SU-DHL-6 (cell line): ENCODE measurements at regions not wholly inside any gene's neighbourhood (a gene's known extent, or its start where the extent isn't known, plus 50 kb on each side); places are given as distances from the start of the nearest gene placed in this dataset.
A peak's percentile ranks its signal among the peaks of the same experiment; 100 is the strongest.

Source experiments
- H2AFZ ChIP-seq: fragments of 200-600 bp; sonication (generic); 2 replicates; pipeline ENCODE4 v1.6.1; 2014; ENCODE audit warnings: low read depth, mild to moderate bottlenecking, moderate library complexity, mixed read lengths, antibody characterized with exemption, low read length; ENCODE audit not compliant: severe bottlenecking
- H3F3A ChIP-seq: fragments of 200-600 bp; shearing (Covaris generic); 2 replicates; pipeline ENCODE4 v1.6.0; 2016; ENCODE audit warnings: antibody characterized with exemption, mild to moderate bottlenecking; ENCODE audit not compliant: insufficient read depth
- H3K27ac ChIP-seq: fragments of 200-600 bp; sonication (generic); 2 replicates; pipeline ENCODE4 v1.5.1; 2016; ENCODE audit warnings: low read depth, mild to moderate bottlenecking, low read length, moderate library complexity, mixed read lengths
- H3K27me3 ChIP-seq: fragments of 200-600 bp; sonication (generic), shearing (Covaris generic); 2 replicates; pipeline ENCODE4 v1.6.0; 2014; ENCODE audit warnings: mild to moderate bottlenecking, low read length
- H3K36me3 ChIP-seq: fragments of 200-600 bp; sonication (generic); 2 replicates; pipeline ENCODE4 v1.6.1; 2014; ENCODE audit warnings: mild to moderate bottlenecking, low read length, mixed read lengths
- H3K4me2 ChIP-seq: fragments of 300-600, 200-600 bp; shearing (Covaris generic), sonication (generic); 2 replicates; pipeline ENCODE4 v1.6.0; 2014; ENCODE audit warnings: low read length, low read depth, mild to moderate bottlenecking; ENCODE audit not compliant: poor library complexity, severe bottlenecking
- H3K4me3 ChIP-seq: fragments of 200-600 bp; sonication (generic); 2 replicates; pipeline ENCODE4 v1.5.1; 2014; ENCODE audit warnings: antibody characterized with exemption, low read length, mild to moderate bottlenecking, mixed read lengths; ENCODE audit not compliant: insufficient read depth, poor library complexity, severe bottlenecking
- H3K79me2 ChIP-seq: fragments of 200-600 bp; sonication (generic); 2 replicates; pipeline ENCODE4 v1.6.1; 2014; ENCODE audit warnings: mild to moderate bottlenecking, low read length, moderate library complexity; ENCODE audit not compliant: insufficient read depth
- H3K9ac ChIP-seq: fragments of 200-600 bp; sonication (generic); 2 replicates; pipeline ENCODE4 v1.7.0; 2014; ENCODE audit warnings: mild to moderate bottlenecking, low read length
- H3K9me2 ChIP-seq: fragments of 200-600 bp; sonication (generic); replicated peaks from 2 replicates; pipeline ENCODE4 v1.6.1; 2014; ENCODE audit warnings: low read length; ENCODE audit not compliant: insufficient read depth
- H3K9me3 ChIP-seq: fragments of 200-600 bp; sonication (generic); 2 replicates; pipeline ENCODE4 v1.6.1; 2014; ENCODE audit warnings: low read length, mixed read lengths; ENCODE audit not compliant: insufficient read depth
- H4K20me1 ChIP-seq: fragments of 200-600 bp; sonication (generic); 2 replicates; pipeline ENCODE4 v1.6.1; 2014; ENCODE audit warnings: low read depth, mild to moderate bottlenecking, antibody characterized with exemption, low read length, moderate library complexity, mixed read lengths
- CTCF ChIP-seq: fragments of 200-600 bp; sonication (generic); IDR thresholded peaks from one replicate; pipeline ENCODE4 v1.5.1; 2017; ENCODE audit warnings: antibody characterized with exemption, mild to moderate bottlenecking, low read length, moderate library complexity; ENCODE audit not compliant: insufficient read depth, poor library complexity, severe bottlenecking
- EZH2phosphoT487 ChIP-seq: fragments of 200-600 bp; sonication (generic), shearing (Covaris generic); conservative IDR thresholded peaks from 2 replicates; pipeline ENCODE4 v1.6.1; 2018; ENCODE audit warnings: mild to moderate bottlenecking, antibody characterized with exemption, low read length, moderate library complexity, mixed read lengths

DNA sequence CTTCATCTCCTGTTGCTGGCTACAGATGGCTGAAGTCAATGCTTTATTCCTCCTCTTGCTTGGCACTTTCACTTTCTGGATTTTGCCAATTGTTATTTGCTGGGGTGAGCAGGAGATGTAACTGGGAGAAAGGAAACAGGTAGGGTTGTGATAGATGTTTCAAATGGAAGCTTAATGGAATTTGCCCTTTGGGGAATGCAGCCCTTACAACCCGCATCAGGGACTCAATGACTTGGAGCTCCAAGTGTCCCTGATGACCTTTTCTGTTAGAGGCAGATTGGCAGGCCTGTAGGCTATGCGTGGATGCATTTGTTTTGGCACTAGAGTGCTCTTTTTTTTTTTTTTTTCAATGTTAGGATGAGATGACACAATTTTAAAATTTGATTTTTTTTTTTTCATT lies 219.9 kb upstream of the GLRA1 start:
- no peaks in the 10 kb centered on the region for H3K79me2 ChIP-seq
- H3K4me3 ChIP-seq: no peak overlapping the region
- no peak overlapping the region for H3K27ac ChIP-seq
- H3K27me3 ChIP-seq: no peaks in the 10 kb centered on the region
- no peaks in the 10 kb centered on the region for H3K9me3 ChIP-seq
- no peak overlapping the region for H2AFZ ChIP-seq
- H3F3A ChIP-seq: no peaks in the 10 kb centered on the region
- no peaks in the 10 kb centered on the region for H4K20me1 ChIP-seq
- TF ChIP-seq EZH2phosphoT487 (no peak), CTCF (no peak)
- no peak overlapping the region for H3K9ac ChIP-seq
- H3K4me2 ChIP-seq: no peak overlapping the region
- H3K36me3 ChIP-seq: no peaks in the 10 kb centered on the region
- no peaks in the 10 kb centered on the region for H3K9me2 ChIP-seq

GRCh38 chr5:152144030-152144429 lies 219.4 kb upstream of the GLRA1 start:
- no peaks in the 10 kb centered on the region for H3K9me2 ChIP-seq
- H3K9me3 ChIP-seq: no peaks in the 10 kb centered on the region
- no peaks in the 10 kb centered on the region for H3K27me3 ChIP-seq
- H2AFZ ChIP-seq: no peak overlapping the region
- no peak overlapping the region for H3K4me3 ChIP-seq
- H4K20me1 ChIP-seq: no peaks in the 10 kb centered on the region
- no peaks in the 10 kb centered on the region for H3F3A ChIP-seq
- no peak overlapping the region for H3K9ac ChIP-seq
- H3K27ac ChIP-seq: no peak overlapping the region
- TF ChIP-seq CTCF (no peak), EZH2phosphoT487 (no peak)
- no peak overlapping the region for H3K4me2 ChIP-seq
- no peaks in the 10 kb centered on the region for H3K36me3 ChIP-seq
- no peaks in the 10 kb centered on the region for H3K79me2 ChIP-seq

DNA sequence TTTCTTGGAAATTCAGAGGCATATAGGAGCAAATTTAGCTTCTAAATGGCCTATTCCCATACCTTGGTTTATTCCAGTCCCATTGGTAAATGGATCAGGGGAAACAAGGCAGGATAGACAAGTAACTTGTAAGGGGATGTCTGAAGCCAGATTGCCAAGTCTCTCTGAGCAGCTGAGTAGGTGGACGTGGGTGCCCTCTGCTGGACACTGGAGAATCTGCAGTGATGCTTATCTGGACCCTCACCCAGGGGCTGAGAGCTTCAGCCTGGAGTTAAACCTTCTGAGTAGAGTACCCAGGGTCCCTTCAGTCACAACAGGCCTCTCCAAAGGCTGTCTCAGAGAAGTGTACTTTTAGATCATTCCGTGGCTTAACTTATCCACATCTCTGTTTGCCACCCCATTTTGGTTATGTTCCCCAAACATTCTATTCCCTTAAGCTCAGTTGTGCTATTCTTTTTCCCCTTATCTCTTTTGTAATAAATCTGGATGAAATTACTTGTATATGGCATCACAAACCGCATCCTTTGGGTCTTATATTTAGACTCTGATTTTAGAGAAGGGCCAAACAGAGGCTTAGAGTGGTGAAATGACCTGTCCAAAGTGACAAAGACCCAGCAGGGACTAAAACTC lies 218.3 kb upstream of the GLRA1 start:
- Histone ChIP-seq H3K27me3 (no peaks in the 10 kb centered on the region), H3K9me2 (no peaks in the 10 kb centered on the region), H3F3A (no peaks in the 10 kb centered on the region), H3K4me2 (no peak overlapping the region), H3K36me3 (no peaks in the 10 kb centered on the region), H3K27ac (no peak overlapping the region), H4K20me1 (no peaks in the 10 kb centered on the region), H3K79me2 (no peaks in the 10 kb centered on the region), H3K4me3 (no peak overlapping the region), H3K9me3 (no peaks in the 10 kb centered on the region), H3K9ac (no peak overlapping the region), H2AFZ (no peak overlapping the region)
- TF ChIP-seq CTCF (peak; percentile 77), EZH2phosphoT487 (no peak)

DNA sequence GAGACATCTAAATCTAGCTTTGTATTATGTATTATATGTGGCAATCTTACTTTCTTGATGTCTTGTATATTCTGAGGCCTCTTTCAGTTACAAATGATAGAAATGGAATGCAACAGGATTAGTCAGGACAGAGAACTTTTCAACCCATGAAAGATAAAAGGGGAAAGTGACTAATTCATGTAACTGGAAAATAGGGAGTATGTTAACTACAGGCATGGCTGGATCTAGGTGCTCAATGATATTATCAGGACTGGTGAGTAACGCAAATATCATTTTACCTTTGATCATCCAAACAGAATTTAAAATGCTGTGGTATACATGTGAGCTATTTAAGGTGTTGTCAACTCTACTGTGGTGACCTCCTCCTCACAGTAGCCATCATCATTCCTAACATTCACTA lies 215.7 kb upstream of the GLRA1 start:
- Histone ChIP-seq H2AFZ (no peak overlapping the region), H3F3A (no peaks in the 10 kb centered on the region), H3K4me2 (no peak overlapping the region), H3K36me3 (no peaks in the 10 kb centered on the region), H3K9ac (no peak overlapping the region), H3K9me3 (no peaks in the 10 kb centered on the region), H3K27ac (no peak overlapping the region), H4K20me1 (no peaks in the 10 kb centered on the region), H3K9me2 (no peaks in the 10 kb centered on the region), H3K27me3 (no peaks in the 10 kb centered on the region), H3K4me3 (no peak overlapping the region), H3K79me2 (no peaks in the 10 kb centered on the region)
- TF ChIP-seq EZH2phosphoT487 (no peak), CTCF (no peak)
